ENCODE measurements at regions not wholly inside any gene's neighbourhood (a gene's known extent, or its start where the extent isn't known, plus 50 kb on each side); places are given as distances from the start of the nearest gene placed in this dataset.

DNA sequence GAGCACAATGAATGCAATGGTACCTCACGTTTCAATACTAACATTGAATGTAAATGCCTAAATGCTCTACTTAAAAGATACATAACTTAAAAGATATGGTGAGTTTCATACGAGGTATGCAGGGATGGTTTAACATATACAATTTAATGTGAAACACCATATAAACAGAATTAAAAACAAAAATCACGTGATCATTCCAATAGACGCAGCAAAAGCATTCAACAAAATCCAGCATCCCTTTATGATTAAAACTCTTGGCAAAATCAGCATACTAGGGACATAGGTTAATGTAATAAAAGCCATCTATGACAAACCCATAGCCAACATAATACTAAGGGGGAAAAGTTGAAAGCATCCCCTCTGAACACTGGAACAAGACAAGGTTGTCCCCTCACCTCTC lies 845.7 kb downstream of the SLC16A7 start:
- TF ChIP-seq CTCF (conservative IDR thresholded peaks at IDR 0.05 in 1 of 2, IDR thresholded peaks at IDR 0.05 in 1 of 2; ENCODE audit: low read depth in 1 of 2, low read length in 2 of 2) = no peak
- no peak for TF ChIP-seq EZH2 (IDR thresholded peaks at IDR 0.05; ENCODE audit: low read length, missing control alignments)
- Histone ChIP-seq H3K4me3 (replicated peaks in 1 of 4; ENCODE audit: control extremely low read depth in 1 of 4, insufficient read depth in 1 of 4, low read depth in 3 of 4, low read length in 4 of 4) (no peak overlapping the region), H3K4me1 (ENCODE audit: control insufficient read depth, extremely low read depth, insufficient read depth, low read length) (no peaks in the 10 kb centered on the region), H3K9me3 (ENCODE audit: control insufficient read depth, insufficient read depth, low read depth, low read length) (no peaks in the 10 kb centered on the region), H3K27me3 (ENCODE audit: control insufficient read depth, insufficient read depth, low read length) (no peaks in the 10 kb centered on the region), H2AFZ (ENCODE audit: low read length) (no peak overlapping the region), H3K9ac (ENCODE audit: insufficient read depth, low read length) (no peak overlapping the region), H3K4me2 (ENCODE audit: extremely low read depth, insufficient read depth, low read length) (no peak overlapping the region), H4K20me1 (ENCODE audit: control insufficient read depth, extremely low read depth, insufficient read depth, low read length) (no peaks in the 10 kb centered on the region), H3K27ac (ENCODE audit: insufficient read depth, low read length) (no peak overlapping the region), H3K79me2 (ENCODE audit: control insufficient read depth, insufficient read depth, low read length) (no peaks in the 10 kb centered on the region), H3K36me3 (ENCODE audit: control insufficient read depth, insufficient read depth, low read length) (no peaks in the 10 kb centered on the region)
- DNase-seq (ENCODE audit: low read depth in 2 of 2) = no peak

GRCh38 chr12:60451457-60451856 lies 855.6 kb downstream of the SLC16A7 start:
- no peak overlapping the region for H3K4me3 ChIP-seq (replicated peaks in 1 of 4; ENCODE audit: control extremely low read depth in 1 of 4, insufficient read depth in 1 of 4, low read depth in 3 of 4, low read length in 4 of 4)
- DNase-seq (ENCODE audit: low read depth in 2 of 2) = no peak
- H3K4me1 ChIP-seq (ENCODE audit: control insufficient read depth, extremely low read depth, insufficient read depth, low read length) = no peaks in the 10 kb centered on the region
- no peak overlapping the region for H3K9ac ChIP-seq (ENCODE audit: insufficient read depth, low read length)
- H3K9me3 ChIP-seq (ENCODE audit: control insufficient read depth, insufficient read depth, low read depth, low read length) = no peaks in the 10 kb centered on the region
- no peak overlapping the region for H3K4me2 ChIP-seq (ENCODE audit: extremely low read depth, insufficient read depth, low read length)
- H3K36me3 ChIP-seq (ENCODE audit: control insufficient read depth, insufficient read depth, low read length) = no peaks in the 10 kb centered on the region
- H2AFZ ChIP-seq (ENCODE audit: low read length) = no peak overlapping the region
- no peak overlapping the region for H3K27ac ChIP-seq (ENCODE audit: insufficient read depth, low read length)
- H4K20me1 ChIP-seq (ENCODE audit: control insufficient read depth, extremely low read depth, insufficient read depth, low read length) = no peaks in the 10 kb centered on the region
- TF ChIP-seq EZH2 (IDR thresholded peaks at IDR 0.05; ENCODE audit: low read length, missing control alignments) = no peak
- TF ChIP-seq CTCF (conservative IDR thresholded peaks at IDR 0.05 in 1 of 2, IDR thresholded peaks at IDR 0.05 in 1 of 2; ENCODE audit: low read depth in 1 of 2, low read length in 2 of 2) = no peak
- no peaks in the 10 kb centered on the region for H3K27me3 ChIP-seq (ENCODE audit: control insufficient read depth, insufficient read depth, low read length)
- H3K79me2 ChIP-seq (ENCODE audit: control insufficient read depth, insufficient read depth, low read length) = no peaks in the 10 kb centered on the region

DNA sequence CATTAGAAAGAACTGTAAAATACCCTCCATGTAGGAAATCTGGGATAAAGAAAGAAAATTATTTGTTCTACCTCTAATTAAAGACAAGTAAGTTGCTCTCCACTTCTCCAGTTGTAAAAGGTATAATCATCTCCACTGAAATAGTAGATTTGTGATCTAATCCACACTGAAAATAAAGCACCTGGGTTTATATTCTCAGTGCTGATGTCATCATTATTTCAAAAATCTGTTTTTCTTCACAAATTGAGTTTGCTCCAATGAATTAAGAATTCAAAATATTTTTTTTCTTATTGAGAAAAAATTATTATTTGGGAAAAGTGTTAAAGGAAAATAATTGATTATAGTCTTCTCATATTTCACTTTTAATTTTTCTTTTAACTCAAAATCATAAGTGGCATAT lies 869.2 kb downstream of the SLC16A7 start:
- no peak overlapping the region for H3K9ac ChIP-seq (ENCODE audit: insufficient read depth, low read length)
- no peak overlapping the region for H3K4me3 ChIP-seq (replicated peaks in 1 of 4; ENCODE audit: control extremely low read depth in 1 of 4, insufficient read depth in 1 of 4, low read depth in 3 of 4, low read length in 4 of 4)
- H3K4me1 ChIP-seq (ENCODE audit: control insufficient read depth, extremely low read depth, insufficient read depth, low read length) = no peaks in the 10 kb centered on the region
- H3K79me2 ChIP-seq (ENCODE audit: control insufficient read depth, insufficient read depth, low read length) = no peaks in the 10 kb centered on the region
- DNase-seq (ENCODE audit: low read depth in 2 of 2) = no peak
- TF ChIP-seq CTCF (conservative IDR thresholded peaks at IDR 0.05 in 1 of 2, IDR thresholded peaks at IDR 0.05 in 1 of 2; ENCODE audit: low read depth in 1 of 2, low read length in 2 of 2) = no peak
- no peak for TF ChIP-seq EZH2 (IDR thresholded peaks at IDR 0.05; ENCODE audit: low read length, missing control alignments)
- no peaks in the 10 kb centered on the region for H3K27me3 ChIP-seq (ENCODE audit: control insufficient read depth, insufficient read depth, low read length)
- no peak overlapping the region for H3K4me2 ChIP-seq (ENCODE audit: extremely low read depth, insufficient read depth, low read length)
- no peaks in the 10 kb centered on the region for H3K9me3 ChIP-seq (ENCODE audit: control insufficient read depth, insufficient read depth, low read depth, low read length)
- no peaks in the 10 kb centered on the region for H3K36me3 ChIP-seq (ENCODE audit: control insufficient read depth, insufficient read depth, low read length)
- H2AFZ ChIP-seq (ENCODE audit: low read length) = no peak overlapping the region
- H4K20me1 ChIP-seq (ENCODE audit: control insufficient read depth, extremely low read depth, insufficient read depth, low read length) = no peaks in the 10 kb centered on the region
- H3K27ac ChIP-seq (ENCODE audit: insufficient read depth, low read length) = no peak overlapping the region

All from fibroblast of lung (primary cell).